GM12878 (cell line): ENCODE measurements at regions not wholly inside any gene's neighbourhood (a gene's known extent, or its start where the extent isn't known, plus 50 kb on each side); places are given as distances from the start of the nearest gene placed in this dataset.
A peak's percentile ranks its signal among the peaks of the same experiment; 100 is the strongest.

Source experiments
- ATAC-seq: fragments of 200-7000 bp; cut with Tn5 transposase; 3 replicates; pipeline ENCODE4 v1.9.1; 2020; ENCODE audit warnings: mild to moderate bottlenecking, moderate library complexity
- BruUV-seq: library from RNA; stranded (reverse); fragments of 400-500 nt; replicated peaks from 2 replicates; lab custom pipeline; 2021; lab: Mats Ljungman, UMichigan
- CTCF ChIA-PET: fragments of 300-600 bp; sonication (Branson Sonifier 250); formaldehyde crosslinking; extraction: SDS; loops from one replicate; lab custom pipeline; 2021; ENCODE audit warnings: inconsistent platforms; lab: Yijun Ruan, JAX
- POLR2A ChIA-PET: fragments of 350-600 bp; formaldehyde crosslinking; extraction: SDS; loops from one replicate; lab custom pipeline; 2021; ENCODE audit warnings: inconsistent platforms; lab: Charles Lee
- RAD21 ChIA-PET: fragments of 300-600 bp; sonication (Branson Sonifier 250); formaldehyde crosslinking; loops from one replicate; lab custom pipeline; 2023; ENCODE audit warnings: antibody characterized with exemption; ENCODE audit not compliant: unreplicated experiment; lab: Charles Lee
- SMC1A ChIA-PET: fragments of 300-600 bp; sonication (Branson Sonifier 250); formaldehyde crosslinking; loops from one replicate; lab custom pipeline; 2023; ENCODE audit not compliant: unreplicated experiment, uncharacterized antibody; lab: Charles Lee
- DNase-seq: peaks from one replicate; pipeline ENCODE4 v3.0.0-alpha.2; 2011; ENCODE audit warnings: low read depth, low spot score
- FAIRE-seq: peaks from 3 replicates; lab custom pipeline; 2011; peaks lifted over from hg19 to GRCh38; lab: Jason Lieb, UNC
- H2AFZ ChIP-seq: 2 replicates; pipeline ENCODE4 v1.6.0; 2011; ENCODE audit warnings: low read depth, low read length, control low read depth; ENCODE audit not compliant: control insufficient read depth
- H3K27ac ChIP-seq: 2 replicates; pipeline ENCODE4 v1.5.1; 2011; ENCODE audit warnings: control low read depth; ENCODE audit not compliant: control insufficient read depth, insufficient read depth
- H3K27me3 ChIP-seq, 2 experiments: replicated peaks in 1 of 2; 2 replicates each; pipeline versions ENCODE4 v1.6.0 to v1.6.1; 2011; ENCODE audit warnings: low read length in 1 of 2; ENCODE audit not compliant: control insufficient read depth in 2 of 2, insufficient read depth in 2 of 2
- H3K36me3 ChIP-seq, 2 experiments: 2 replicates each; pipeline ENCODE4 v1.5.1; 2011; ENCODE audit warnings: low read length in 1 of 2; ENCODE audit not compliant: control insufficient read depth in 2 of 2, insufficient read depth in 2 of 2
- H3K4me1 ChIP-seq: 2 replicates; pipeline ENCODE4 v1.6.1; 2011; ENCODE audit warnings: mild to moderate bottlenecking, low read length, moderate library complexity, mixed read lengths; ENCODE audit not compliant: control insufficient read depth, insufficient read depth
- H3K4me2 ChIP-seq: 2 replicates; pipeline ENCODE4 v1.6.0; 2011; ENCODE audit warnings: control low read depth; ENCODE audit not compliant: control insufficient read depth, insufficient read depth
- H3K4me3 ChIP-seq: fragments of 200-600 bp; sonication (generic); 2 replicates; pipeline ENCODE4 v1.5.1; 2016
- H3K79me2 ChIP-seq: 2 replicates; pipeline ENCODE4 v1.6.0; 2011; ENCODE audit warnings: low read length; ENCODE audit not compliant: control insufficient read depth, insufficient read depth
- H3K9ac ChIP-seq: 2 replicates; pipeline ENCODE4 v1.8.0; 2011; ENCODE audit warnings: low read length, control low read depth, mixed read lengths; ENCODE audit not compliant: control insufficient read depth, insufficient read depth
- H3K9me3 ChIP-seq: replicated peaks from 3 replicates; pipeline ENCODE4 v1.5.1; 2011; ENCODE audit warnings: mild to moderate bottlenecking, low read length; ENCODE audit not compliant: control insufficient read depth, insufficient read depth
- H4K20me1 ChIP-seq: 2 replicates; pipeline ENCODE4 v1.6.0; 2011; ENCODE audit not compliant: control insufficient read depth, insufficient read depth
- CBFB ChIP-seq: IDR thresholded peaks from 2 replicates; pipeline ENCODE4 v1.6.1; 2016; ENCODE audit warnings: antibody characterized with exemption, low read depth
- CBX5 ChIP-seq: sonication (generic); IDR thresholded peaks from 2 replicates; pipeline ENCODE4 v1.6.1; 2016; ENCODE audit warnings: low read depth, moderate library complexity, mild to moderate bottlenecking, inconsistent platforms
- HDGF ChIP-seq: fragments of 450-650 bp; IDR thresholded peaks from 2 replicates; pipeline ENCODE4 v1.6.1; 2016; ENCODE audit warnings: antibody characterized with exemption
- KLF5 ChIP-seq: fragments of 450-650 bp; IDR thresholded peaks from 2 replicates; pipeline ENCODE4 v1.6.1; 2014; ENCODE audit warnings: mild to moderate bottlenecking; ENCODE audit not compliant: partially characterized antibody
- MYB ChIP-seq: fragments of 150-350 bp; IDR thresholded peaks from 2 replicates; pipeline ENCODE4 v1.6.1; 2014; ENCODE audit warnings: mild to moderate bottlenecking, low read depth, low read length, borderline replicate concordance
- MYC ChIP-seq: IDR thresholded peaks from 2 replicates; pipeline ENCODE4 v1.6.1; 2011; ENCODE audit warnings: mild to moderate bottlenecking, low read length, moderate library complexity, inconsistent platforms; ENCODE audit not compliant: insufficient read depth, insufficient replicate concordance, insufficient read length, severe bottlenecking
- RUNX3 ChIP-seq: IDR thresholded peaks from 2 replicates; pipeline ENCODE4 v1.6.1; 2012; ENCODE audit warnings: low read length, inconsistent platforms
- SREBF1 ChIP-seq: IDR thresholded peaks from 2 replicates; pipeline ENCODE4 v1.6.1; 2012; ENCODE audit warnings: mild to moderate bottlenecking, low read length
- TCF7 ChIP-seq: IDR thresholded peaks from 2 replicates; pipeline ENCODE4 v1.6.1; 2014; ENCODE audit warnings: antibody characterized with exemption, borderline replicate concordance
- ZNF24 ChIP-seq: fragments of 450-650 bp; IDR thresholded peaks from 2 replicates; pipeline ENCODE4 v1.6.1; 2017; ENCODE audit warnings: antibody characterized with exemption, mild to moderate bottlenecking
- WGBS: methylation state at CpG from one replicate; pipeline ENCODE4 v1.1.6; 2016; ENCODE audit warnings: low lambda C conversion rate; ENCODE audit not compliant: insufficient replicate concordance, insufficient coverage; ENCODE audit errors: missing lambda C conversion rate; 5-methylcytosine and 5-hydroxymethylcytosine counted together
- in situ Hi-C: fragments of 300-500 bp; cut with MboI; formaldehyde crosslinking; loops from 9 replicates; pipeline ENCODE4 v1.14.3; 2018; ENCODE audit warnings: mixed read lengths
- intact Hi-C: fragments of 100-400 bp; cut with micrococcal nuclease; formaldehyde crosslinking; loops from one replicate; pipeline ENCODE4 v1.14.2; 2022; ENCODE audit not compliant: unreplicated experiment
- TF ChIP-seq, protein P1 (sequence below): IDR thresholded peaks from 2 replicates; pipeline ENCODE4 v1.6.1; 2012; ENCODE audit warnings: low read depth, low read length, improper control_type of control experiment
- TF ChIP-seq, protein P2 (sequence below): IDR thresholded peaks from 2 replicates; pipeline ENCODE4 v1.6.1; 2011; ENCODE audit warnings: low read depth, mild to moderate bottlenecking, low read length, moderate library complexity, borderline replicate concordance; ENCODE audit errors: extremely low read depth
- TF ChIP-seq, protein P3 (sequence below): fragments of 450-650 bp; IDR thresholded peaks from 2 replicates; pipeline ENCODE4 v1.6.1; 2014; ENCODE audit warnings: mild to moderate bottlenecking

GRCh38 chr5:68484307-68485068, 268.9 kb downstream of the PIK3R1 start:
- Histone ChIP-seq H4K20me1 (no peaks in the 10 kb centered on the region), H3K36me3 (no peaks in the 10 kb centered on the region), H2AFZ (no peak overlapping the region), H3K4me3 (no peak overlapping the region), H3K79me2 (no peaks in the 10 kb centered on the region), H3K9me3 (peaks cover 2% of the 10 kb centered on the region; the same call in 2 of the 3 replicates), H3K4me1 (peaks cover 4% of the 10 kb centered on the region; the same call in 1 of the 2 replicates), H3K4me2 (no peak overlapping the region), H3K27ac (no peak overlapping the region), H3K27me3 (no peaks in the 10 kb centered on the region), H3K9ac (no peak overlapping the region)
- DNase-seq = no peak
- intact Hi-C loops (no loop called here), in situ Hi-C loops (no loop called here)
- BruUV-seq = no TSS peak
- WGBS = 41% methylated on average over 4 of the region's 4 CpGs
- RAD21 ChIA-PET = interaction anchor here (1.1 to 1.7 kb wide), 4 partner anchors 50 to 227 kb away, joined by 3 to 4 read pairs (median 4); no protein-coding TSS in a partner anchor
- CTCF ChIA-PET = interaction anchor here (1.2 kb wide), 2 partner anchors 197 to 198 kb away, joined by 3 to 10 read pairs; no protein-coding TSS in a partner anchor
- TF ChIP-seq KLF5 (no peak), HDGF (no peak), TCF7 (0 out of 2 replicates have a peak, but pooled peaks have one; percentile 3), RUNX3 (peak; percentile 84), ZNF24 (no peak), MYC (no peak), SREBF1 (no peak), CBX5 (no peak), MYB (no peak), CBFB (peak; percentile 40; the same call in 1 of the 2 replicates)
- TF ChIP-seq, protein P1, sequence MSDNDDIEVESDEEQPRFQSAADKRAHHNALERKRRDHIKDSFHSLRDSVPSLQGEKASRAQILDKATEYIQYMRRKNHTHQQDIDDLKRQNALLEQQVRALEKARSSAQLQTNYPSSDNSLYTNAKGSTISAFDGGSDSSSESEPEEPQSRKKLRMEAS = no peak
- TF ChIP-seq, protein P2, sequence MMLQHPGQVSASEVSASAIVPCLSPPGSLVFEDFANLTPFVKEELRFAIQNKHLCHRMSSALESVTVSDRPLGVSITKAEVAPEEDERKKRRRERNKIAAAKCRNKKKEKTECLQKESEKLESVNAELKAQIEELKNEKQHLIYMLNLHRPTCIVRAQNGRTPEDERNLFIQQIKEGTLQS = no peak
- TF ChIP-seq, protein P3, sequence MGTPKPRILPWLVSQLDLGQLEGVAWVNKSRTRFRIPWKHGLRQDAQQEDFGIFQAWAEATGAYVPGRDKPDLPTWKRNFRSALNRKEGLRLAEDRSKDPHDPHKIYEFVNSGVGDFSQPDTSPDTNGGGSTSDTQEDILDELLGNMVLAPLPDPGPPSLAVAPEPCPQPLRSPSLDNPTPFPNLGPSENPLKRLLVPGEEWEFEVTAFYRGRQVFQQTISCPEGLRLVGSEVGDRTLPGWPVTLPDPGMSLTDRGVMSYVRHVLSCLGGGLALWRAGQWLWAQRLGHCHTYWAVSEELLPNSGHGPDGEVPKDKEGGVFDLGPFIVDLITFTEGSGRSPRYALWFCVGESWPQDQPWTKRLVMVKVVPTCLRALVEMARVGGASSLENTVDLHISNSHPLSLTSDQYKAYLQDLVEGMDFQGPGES = no peak
- peak; percentile 45; the same call in 2 of the 3 replicates for ATAC-seq
- no peak for FAIRE-seq
- SMC1A ChIA-PET = interaction anchor here (1.1 to 1.3 kb wide), 2 partner anchors 95 to 198 kb away, joined by 3 to 4 read pairs; no protein-coding TSS in a partner anchor
- POLR2A ChIA-PET = interaction anchor here (0.5 to 0.6 kb wide), 2 partner anchors 120 to 1264 kb away, joined by 3 to 5 read pairs; no protein-coding TSS in a partner anchor
